Vagina (tissue), 2 donors: ENCODE measurements at regions not wholly inside any gene's neighbourhood (a gene's known extent, or its start where the extent isn't known, plus 50 kb on each side); places are given as distances from the start of the nearest gene placed in this dataset.
"Not testable (repeated sequence)": the region's sequence is repeated elsewhere in the genome, so short reads cannot be mapped to it uniquely, and the experiment has no call there.

Source experiments
- DNase-seq, 2 donors: peaks; one replicate each; pipeline ENCODE4 v3.0.0-alpha.2; 2017; ENCODE audit errors: extremely low spot score in 2 of 2
- H3K27ac ChIP-seq: fragments of 200-600 bp; sonication (generic); one replicate; pipeline ENCODE4 v1.5.1; 2019
- H3K27me3 ChIP-seq: fragments of 200-600 bp; sonication (generic); one replicate; pipeline ENCODE4 v1.5.1; 2019
- H3K36me3 ChIP-seq, 2 donors: fragments of 200-600 bp; sonication (generic); one replicate each; pipeline ENCODE4 v1.5.1; 2017 to 2019
- H3K4me1 ChIP-seq: fragments of 200-600 bp; sonication (generic); one replicate; pipeline ENCODE4 v1.5.1; 2019
- H3K4me3 ChIP-seq, 2 donors: fragments of 200-600 bp; sonication (generic); 1 replicate in 1 of 2; 2 replicates in 1 of 2; pipeline ENCODE4 v1.5.1; 2016 to 2019
- H3K9me3 ChIP-seq: fragments of 200-600 bp; sonication (generic); one replicate; pipeline ENCODE4 v1.5.1; 2019
- CTCF ChIP-seq, 3 experiments: fragments of 450-650 bp in 2 of 3; fragments of 200-600 bp in 1 of 3; sonication (generic) in 1 of 3; IDR thresholded peaks; one replicate each; pipeline ENCODE4 v1.5.1; 2017 to 2019; ENCODE audit warnings: antibody characterized with exemption in 3 of 3, mild to moderate bottlenecking in 2 of 3, moderate library complexity in 2 of 3
- POLR2A ChIP-seq, 2 donors: fragments of 450-650 bp; IDR thresholded peaks; one replicate each; pipeline ENCODE4 v1.6.1; 2017; ENCODE audit warnings: antibody characterized with exemption in 2 of 2, mild to moderate bottlenecking in 2 of 2, moderate library complexity in 2 of 2
- POLR2AphosphoS5 ChIP-seq, 2 donors: sonication (generic); formaldehyde crosslinking; IDR thresholded peaks; one replicate each; pipeline ENCODE4 v1.9.0; 2017; ENCODE audit warnings: antibody characterized with exemption in 2 of 2, mild to moderate bottlenecking in 2 of 2, low read depth in 1 of 2; ENCODE audit not compliant: insufficient read depth in 1 of 2
- intact Hi-C: fragments of 100-400 bp; cut with DNase I; formaldehyde crosslinking; loops from one replicate; pipeline ENCODE4 v1.15.1; 2023

GRCh38 chr9:102642651-102643050, 352.5 kb upstream of the CYLC2 start:
- Histone ChIP-seq H3K9me3 (no peaks in the 10 kb centered on the region), H3K4me3 (no peak overlapping the region), H3K36me3 (no peaks in the 10 kb centered on the region), H3K27me3 (no peaks in the 10 kb centered on the region), H3K27ac (no peak overlapping the region), H3K4me1 (no peaks in the 10 kb centered on the region)
- DNase-seq, result no peak
- intact Hi-C loops, result no loop called here
- TF ChIP-seq CTCF (IDR thresholded peaks at IDR 0.05) (no peak), POLR2A (IDR thresholded peaks at IDR 0.05) (no peak), POLR2AphosphoS5 (IDR thresholded peaks at IDR 0.05; ENCODE audit: insufficient read depth in 1 of 2, low read depth in 1 of 2) (no peak)

- Histone ChIP-seq H3K9me3 (no peaks in the 10 kb centered on the region), H3K4me3 (no peak overlapping the region), H3K27me3 (no peaks in the 10 kb centered on the region), H3K36me3 (no peaks in the 10 kb centered on the region), H3K4me1 (no peaks in the 10 kb centered on the region), H3K27ac (no peak overlapping the region)
- no peak for DNase-seq
- intact Hi-C loops, result no loop called here
- TF ChIP-seq POLR2A (IDR thresholded peaks at IDR 0.05) (no peak), POLR2AphosphoS5 (IDR thresholded peaks at IDR 0.05; ENCODE audit: insufficient read depth in 1 of 2, low read depth in 1 of 2) (no peak), CTCF (IDR thresholded peaks at IDR 0.05) (no peak)
These were observed 363.6 kb upstream of the CYLC2 start for GRCh38 chr9:102631559-102631958.

- intact Hi-C loops, result no loop called here
- TF ChIP-seq POLR2A (IDR thresholded peaks at IDR 0.05) (no peak), CTCF (IDR thresholded peaks at IDR 0.05) (no peak), POLR2AphosphoS5 (IDR thresholded peaks at IDR 0.05; ENCODE audit: insufficient read depth in 1 of 2, low read depth in 1 of 2) (no peak)
- no peaks in the 10 kb centered on the region for H3K36me3 ChIP-seq
These were observed 385.7 kb upstream of the CYLC2 start for GRCh38 chr9:102609461-102609860.

GRCh38 chr9:102603198-102604195, 391.6 kb upstream of the CYLC2 start:
- H3K4me1 ChIP-seq, H3K27ac ChIP-seq, DNase-seq, H3K9me3 ChIP-seq, H3K36me3 ChIP-seq, H3K4me3 ChIP-seq, intact Hi-C loops, H3K27me3 ChIP-seq: not testable (repeated sequence)

More at GRCh38 chr9:102609461-102609860, 385.7 kb upstream of the CYLC2 start:
- no peaks in the 10 kb centered on the region for H3K27me3 ChIP-seq
- H3K4me3 ChIP-seq, result no peak overlapping the region
- no peaks in the 10 kb centered on the region for H3K4me1 ChIP-seq
- no peaks in the 10 kb centered on the region for H3K9me3 ChIP-seq
- no peak overlapping the region for H3K27ac ChIP-seq
- DNase-seq, result no peak

- Histone ChIP-seq H3K4me3 (no peak overlapping the region), H3K9me3 (no peaks in the 10 kb centered on the region), H3K36me3 (no peaks in the 10 kb centered on the region), H3K27ac (no peak overlapping the region), H3K27me3 (no peaks in the 10 kb centered on the region), H3K4me1 (no peaks in the 10 kb centered on the region)
- no peak for DNase-seq
- TF ChIP-seq POLR2AphosphoS5 (IDR thresholded peaks at IDR 0.05; ENCODE audit: insufficient read depth in 1 of 2, low read depth in 1 of 2), result no peak
- no peak for TF ChIP-seq CTCF (IDR thresholded peaks at IDR 0.05)
- TF ChIP-seq POLR2A (IDR thresholded peaks at IDR 0.05), result no peak
- intact Hi-C loops, result no loop called here
These were observed 400.9 kb upstream of the CYLC2 start for GRCh38 chr9:102594241-102594640.
